ENCODE measurements at regions not wholly inside any gene's neighbourhood (a gene's known extent, or its start where the extent isn't known, plus 50 kb on each side); places are given as distances from the start of the nearest gene placed in this dataset.
A peak's percentile ranks its signal among the peaks of the same experiment; 100 is the strongest.

GRCh38 chr13:83008212-83008929, 873.9 kb downstream of the SLITRK1 start:
- H3K4me1 Mint-ChIP-seq (ENCODE audit: insufficient read depth, unreplicated experiment), result peaks cover 8% of the 10 kb centered on the region
- peak overlapping the region; percentile 42 for H3K27ac Mint-ChIP-seq (ENCODE audit: low read depth, unreplicated experiment)
- H3K36me3 Mint-ChIP-seq (ENCODE audit: insufficient read depth, unreplicated experiment), result no peaks in the 10 kb centered on the region
- ChIA-PET POLR2A (no interaction called here), CTCF (no interaction called here)
- H3K27me3 Mint-ChIP-seq (ENCODE audit: insufficient read depth, unreplicated experiment), result no peaks in the 10 kb centered on the region
- intact Hi-C loops (cut with micrococcal nuclease), result no loop called here
- no peak overlapping the region for H3K4me3 Mint-ChIP-seq (ENCODE audit: unreplicated experiment)
- no TSS peak for BruUV-seq (replicated peaks)
- DNase-seq (ENCODE audit: unreplicated experiment), result peak; percentile 14
- H3K9me3 Mint-ChIP-seq (ENCODE audit: unreplicated experiment), result no peaks in the 10 kb centered on the region
- TF ChIP-seq, protein P1, sequence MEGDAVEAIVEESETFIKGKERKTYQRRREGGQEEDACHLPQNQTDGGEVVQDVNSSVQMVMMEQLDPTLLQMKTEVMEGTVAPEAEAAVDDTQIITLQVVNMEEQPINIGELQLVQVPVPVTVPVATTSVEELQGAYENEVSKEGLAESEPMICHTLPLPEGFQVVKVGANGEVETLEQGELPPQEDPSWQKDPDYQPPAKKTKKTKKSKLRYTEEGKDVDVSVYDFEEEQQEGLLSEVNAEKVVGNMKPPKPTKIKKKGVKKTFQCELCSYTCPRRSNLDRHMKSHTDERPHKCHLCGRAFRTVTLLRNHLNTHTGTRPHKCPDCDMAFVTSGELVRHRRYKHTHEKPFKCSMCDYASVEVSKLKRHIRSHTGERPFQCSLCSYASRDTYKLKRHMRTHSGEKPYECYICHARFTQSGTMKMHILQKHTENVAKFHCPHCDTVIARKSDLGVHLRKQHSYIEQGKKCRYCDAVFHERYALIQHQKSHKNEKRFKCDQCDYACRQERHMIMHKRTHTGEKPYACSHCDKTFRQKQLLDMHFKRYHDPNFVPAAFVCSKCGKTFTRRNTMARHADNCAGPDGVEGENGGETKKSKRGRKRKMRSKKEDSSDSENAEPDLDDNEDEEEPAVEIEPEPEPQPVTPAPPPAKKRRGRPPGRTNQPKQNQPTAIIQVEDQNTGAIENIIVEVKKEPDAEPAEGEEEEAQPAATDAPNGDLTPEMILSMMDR (IDR thresholded peaks at IDR 0.05; ENCODE audit: unreplicated experiment), result no peak

DNA sequence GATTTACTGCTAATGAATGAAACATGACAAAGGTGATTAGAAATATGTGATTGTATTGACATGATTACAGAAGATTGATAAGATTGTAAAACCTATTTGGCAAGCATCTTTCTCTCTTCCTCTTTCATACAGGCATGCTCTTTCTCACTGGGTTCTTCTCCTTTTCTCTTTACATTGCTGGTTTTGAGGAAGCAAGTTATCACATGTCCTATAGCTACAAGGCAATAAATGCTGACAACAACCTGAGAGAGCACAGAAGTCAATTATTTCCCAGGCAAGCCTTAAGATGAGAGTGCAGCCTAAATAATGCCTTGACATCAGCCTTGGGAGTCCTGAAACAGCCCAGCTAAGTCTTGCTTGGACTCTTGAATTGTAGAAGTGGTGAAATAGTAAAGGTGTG, 875.0 kb downstream of the SLITRK1 start:
- no peak overlapping the region for H3K4me3 Mint-ChIP-seq (ENCODE audit: unreplicated experiment)
- CTCF ChIA-PET, result no interaction called here
- POLR2A ChIA-PET, result no interaction called here
- H3K36me3 Mint-ChIP-seq (ENCODE audit: insufficient read depth, unreplicated experiment), result no peaks in the 10 kb centered on the region
- no peaks in the 10 kb centered on the region for H3K27me3 Mint-ChIP-seq (ENCODE audit: insufficient read depth, unreplicated experiment)
- no TSS peak for BruUV-seq (replicated peaks)
- intact Hi-C loops (cut with micrococcal nuclease), result no loop called here
- H3K9me3 Mint-ChIP-seq (ENCODE audit: unreplicated experiment), result no peaks in the 10 kb centered on the region
- TF ChIP-seq, protein P1 (IDR thresholded peaks at IDR 0.05; ENCODE audit: unreplicated experiment), result no peak
- DNase-seq (ENCODE audit: unreplicated experiment), result no peak
- H3K27ac Mint-ChIP-seq (ENCODE audit: low read depth, unreplicated experiment), result no peak overlapping the region
- peaks cover 8% of the 10 kb centered on the region for H3K4me1 Mint-ChIP-seq (ENCODE audit: insufficient read depth, unreplicated experiment)

DNA sequence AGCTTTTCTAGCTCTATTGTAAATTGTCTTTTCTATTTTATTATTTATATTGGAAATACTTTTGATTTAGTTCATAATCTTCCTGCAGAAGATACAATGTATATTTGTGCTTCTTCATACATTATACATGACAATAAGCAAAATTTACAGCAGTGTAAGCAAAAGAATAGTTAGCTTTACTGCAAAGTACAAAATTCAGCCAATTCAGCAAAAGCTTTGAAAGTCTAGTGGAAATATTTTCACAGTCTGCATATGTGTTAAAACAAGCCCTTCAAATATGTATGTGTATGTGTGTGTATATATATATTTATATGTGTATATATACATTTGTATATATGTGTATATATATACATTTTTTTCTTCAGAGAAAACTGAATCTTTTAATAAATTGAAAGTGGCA, 879.1 kb downstream of the SLITRK1 start:
- TF ChIP-seq, protein P1 (IDR thresholded peaks at IDR 0.05; ENCODE audit: unreplicated experiment), result no peak
- H3K9me3 Mint-ChIP-seq (ENCODE audit: unreplicated experiment), result no peaks in the 10 kb centered on the region
- DNase-seq (ENCODE audit: unreplicated experiment), result no peak
- H3K4me3 Mint-ChIP-seq (ENCODE audit: unreplicated experiment), result no peak overlapping the region
- H3K27ac Mint-ChIP-seq (ENCODE audit: low read depth, unreplicated experiment), result no peak overlapping the region
- peaks cover 4% of the 10 kb centered on the region for H3K4me1 Mint-ChIP-seq (ENCODE audit: insufficient read depth, unreplicated experiment)
- no peaks in the 10 kb centered on the region for H3K27me3 Mint-ChIP-seq (ENCODE audit: insufficient read depth, unreplicated experiment)
- no TSS peak for BruUV-seq (replicated peaks)
- POLR2A ChIA-PET, result no interaction called here
- CTCF ChIA-PET, result interaction anchor here (1.1 kb wide), 1 partner anchor 23 kb away, joined by 3 read pairs; no protein-coding TSS in a partner anchor
- no peaks in the 10 kb centered on the region for H3K36me3 Mint-ChIP-seq (ENCODE audit: insufficient read depth, unreplicated experiment)
- intact Hi-C loops (cut with micrococcal nuclease), result no loop called here

- H3K9me3 Mint-ChIP-seq (ENCODE audit: unreplicated experiment), result no peaks in the 10 kb centered on the region
- CTCF ChIA-PET, result no interaction called here
- no peaks in the 10 kb centered on the region for H3K4me1 Mint-ChIP-seq (ENCODE audit: insufficient read depth, unreplicated experiment)
- no peak overlapping the region for H3K4me3 Mint-ChIP-seq (ENCODE audit: unreplicated experiment)
- H3K36me3 Mint-ChIP-seq (ENCODE audit: insufficient read depth, unreplicated experiment), result no peaks in the 10 kb centered on the region
- no peaks in the 10 kb centered on the region for H3K27me3 Mint-ChIP-seq (ENCODE audit: insufficient read depth, unreplicated experiment)
- intact Hi-C loops (cut with micrococcal nuclease), result no loop called here
- POLR2A ChIA-PET, result no interaction called here
- no TSS peak for BruUV-seq (replicated peaks)
- no peak overlapping the region for H3K27ac Mint-ChIP-seq (ENCODE audit: low read depth, unreplicated experiment)
- no peak for DNase-seq (ENCODE audit: unreplicated experiment)
- TF ChIP-seq, protein P1 (IDR thresholded peaks at IDR 0.05; ENCODE audit: unreplicated experiment), result no peak
Observed at GRCh38 chr13:82993417-82993816, 888.9 kb downstream of the SLITRK1 start.
